Umbilical cord (tissue), 1 donor: ENCODE measurements at regions not wholly inside any gene's neighbourhood (a gene's known extent, or its start where the extent isn't known, plus 50 kb on each side); places are given as distances from the start of the nearest gene placed in this dataset.

Source experiments
- DNase-seq: peaks from one replicate; pipeline ENCODE4 v3.0.0-alpha.2; 2015; ENCODE audit warnings: low spot score

GRCh38 chr1:216923601-216924000 is 200.4 kb upstream of the ESRRG start:
- DNase-seq, result no peak

GRCh38 chr1:216922406-216922805 is 199.2 kb upstream of the ESRRG start:
- DNase-seq, result no peak

- no peak for DNase-seq
Observed at GRCh38 chr1:216921866-216922265, 198.6 kb upstream of the ESRRG start.

- no peak for DNase-seq
Observed at GRCh38 chr1:216919060-216919970, 196.1 kb upstream of the ESRRG start.

- DNase-seq, result no peak
Observed at GRCh38 chr1:216916890-216917438, 193.7 kb upstream of the ESRRG start.

GRCh38 chr1:216914974-216915373 is 191.7 kb upstream of the ESRRG start:
- DNase-seq, result no peak

GRCh38 chr1:216913976-216914375 is 190.7 kb upstream of the ESRRG start:
- peak; percentile 73 for DNase-seq

- DNase-seq, result no peak
Observed at GRCh38 chr1:216910081-216910840, 187.0 kb upstream of the ESRRG start.

- no peak for DNase-seq
Observed at GRCh38 chr1:216908126-216908525, 184.9 kb upstream of the ESRRG start.

- no peak for DNase-seq
Observed at GRCh38 chr1:216907100-216907499, 183.9 kb upstream of the ESRRG start.

GRCh38 chr1:216905781-216906180 is 182.6 kb upstream of the ESRRG start:
- no peak for DNase-seq

GRCh38 chr1:216905137-216905536 is 181.9 kb upstream of the ESRRG start:
- DNase-seq, result no peak

- DNase-seq, result peak; percentile 66
Observed at GRCh38 chr1:216904471-216904870, 181.2 kb upstream of the ESRRG start.

- DNase-seq, result peak; percentile 52
Observed at GRCh38 chr1:216903382-216903740, 180.1 kb upstream of the ESRRG start.

GRCh38 chr1:216902669-216903381 is 179.6 kb upstream of the ESRRG start:
- DNase-seq, result no peak

GRCh38 chr1:216900116-216900620 is 176.9 kb upstream of the ESRRG start:
- DNase-seq, result no peak

GRCh38 chr1:216898801-216899200 is 175.6 kb upstream of the ESRRG start:
- DNase-seq, result no peak

- DNase-seq, result no peak
Observed at GRCh38 chr1:216896146-216896545, 172.9 kb upstream of the ESRRG start.

GRCh38 chr1:216894494-216894893 is 171.3 kb upstream of the ESRRG start:
- DNase-seq, result no peak

GRCh38 chr1:216892581-216893160 is 169.4 kb upstream of the ESRRG start:
- DNase-seq, result no peak

- DNase-seq, result no peak
Observed at GRCh38 chr1:216890871-216891270, 167.6 kb upstream of the ESRRG start.
